ENCODE measurements at regions not wholly inside any gene's neighbourhood (a gene's known extent, or its start where the extent isn't known, plus 50 kb on each side); places are given as distances from the start of the nearest gene placed in this dataset.
A peak's percentile ranks its signal among the peaks of the same experiment; 100 is the strongest.

DNA sequence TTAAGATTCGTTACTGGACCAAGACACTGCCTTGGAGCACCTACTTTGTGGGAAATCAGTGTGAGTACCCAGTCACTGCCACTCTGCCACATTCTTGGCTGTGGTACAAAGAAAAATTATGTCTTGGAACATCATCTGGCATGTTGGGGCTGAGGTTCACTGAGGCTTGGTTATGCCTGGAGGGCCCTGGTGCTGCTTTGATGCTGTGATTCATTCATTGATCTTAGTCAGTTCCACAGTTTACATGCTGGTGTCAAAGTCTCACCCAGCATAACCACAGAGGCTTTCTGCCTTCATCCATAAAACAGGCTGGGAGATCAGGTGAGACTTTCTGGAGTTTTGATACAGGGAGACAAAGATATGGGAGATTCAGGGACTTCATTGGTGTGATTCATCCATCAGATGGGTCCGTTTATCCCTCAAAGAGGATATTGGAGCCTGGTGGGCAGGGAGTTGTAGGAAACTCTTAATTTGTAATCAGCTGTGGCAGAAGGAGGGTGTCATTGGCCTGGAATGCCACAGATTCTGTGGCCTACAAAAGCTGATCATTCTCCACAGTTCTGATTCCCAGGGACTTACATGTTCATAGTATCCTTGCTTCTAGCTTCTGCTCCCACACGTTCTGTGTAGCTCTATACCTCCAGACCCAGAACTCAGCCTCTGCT is 322.5 kb downstream of the PMP22 start:
- intact Hi-C loops (cut with micrococcal nuclease) = no loop called here
- Histone ChIP-seq H2AFZ (ENCODE audit: insufficient read depth, low read depth, low read length, poor library complexity, severe bottlenecking) (no peak overlapping the region), H3K36me3 (replicated peaks in 1 of 2; ENCODE audit: control insufficient read depth in 1 of 2, insufficient read depth in 2 of 2, low read length in 2 of 2) (no peaks in the 10 kb centered on the region), H3K27me3 (ENCODE audit: control insufficient read depth in 2 of 2, insufficient read depth in 2 of 2, low read length in 2 of 2) (no peaks in the 10 kb centered on the region), H3K4me2 (replicated peaks; ENCODE audit: extremely low read depth, low read length, poor library complexity, severe bottlenecking) (no peak overlapping the region), H4K20me1 (ENCODE audit: insufficient read depth, low read length) (no peaks in the 10 kb centered on the region), H3K27ac (ENCODE audit: low read depth in 1 of 2, low read length in 2 of 2) (no peak overlapping the region), H3K4me1 (ENCODE audit: control insufficient read depth in 1 of 2, insufficient read depth in 2 of 2, low read length in 2 of 2) (no peaks in the 10 kb centered on the region), H3K9ac (ENCODE audit: insufficient read depth, low read length, poor library complexity, severe bottlenecking) (no peak overlapping the region), H3K4me3 (replicated peaks in 1 of 3; ENCODE audit: low read depth in 2 of 3, low read length in 3 of 3) (no peak overlapping the region), H3K79me2 (ENCODE audit: insufficient read depth, low read length) (no peaks in the 10 kb centered on the region), H3K9me3 (replicated peaks in 1 of 2; ENCODE audit: control insufficient read depth in 1 of 2, insufficient read depth in 1 of 2, low read length in 2 of 2) (no peaks in the 10 kb centered on the region)
- Mint-ChIP-seq H3K27me3 (ENCODE audit: low read depth in 3 of 3) (peaks cover 0 to 8% (median 7%) of the 10 kb centered on the region in 3 donors), H3K9me3 (peaks cover 0 to 5% (median 0%) of the 10 kb centered on the region in 7 donors), H3K36me3 (no peaks in the 10 kb centered on the region), H3K4me1 (no peaks in the 10 kb centered on the region), H3K4me3 (no peak overlapping the region), H3K27ac (no peak overlapping the region)
- 84% methylated on average over 2 of the region's 3 CpGs for WGBS (ENCODE audit: insufficient coverage)
- no peak for DNase-seq
- TF ChIP-seq, protein P1, sequence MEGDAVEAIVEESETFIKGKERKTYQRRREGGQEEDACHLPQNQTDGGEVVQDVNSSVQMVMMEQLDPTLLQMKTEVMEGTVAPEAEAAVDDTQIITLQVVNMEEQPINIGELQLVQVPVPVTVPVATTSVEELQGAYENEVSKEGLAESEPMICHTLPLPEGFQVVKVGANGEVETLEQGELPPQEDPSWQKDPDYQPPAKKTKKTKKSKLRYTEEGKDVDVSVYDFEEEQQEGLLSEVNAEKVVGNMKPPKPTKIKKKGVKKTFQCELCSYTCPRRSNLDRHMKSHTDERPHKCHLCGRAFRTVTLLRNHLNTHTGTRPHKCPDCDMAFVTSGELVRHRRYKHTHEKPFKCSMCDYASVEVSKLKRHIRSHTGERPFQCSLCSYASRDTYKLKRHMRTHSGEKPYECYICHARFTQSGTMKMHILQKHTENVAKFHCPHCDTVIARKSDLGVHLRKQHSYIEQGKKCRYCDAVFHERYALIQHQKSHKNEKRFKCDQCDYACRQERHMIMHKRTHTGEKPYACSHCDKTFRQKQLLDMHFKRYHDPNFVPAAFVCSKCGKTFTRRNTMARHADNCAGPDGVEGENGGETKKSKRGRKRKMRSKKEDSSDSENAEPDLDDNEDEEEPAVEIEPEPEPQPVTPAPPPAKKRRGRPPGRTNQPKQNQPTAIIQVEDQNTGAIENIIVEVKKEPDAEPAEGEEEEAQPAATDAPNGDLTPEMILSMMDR (IDR thresholded peaks at IDR 0.05) = no peak

DNA sequence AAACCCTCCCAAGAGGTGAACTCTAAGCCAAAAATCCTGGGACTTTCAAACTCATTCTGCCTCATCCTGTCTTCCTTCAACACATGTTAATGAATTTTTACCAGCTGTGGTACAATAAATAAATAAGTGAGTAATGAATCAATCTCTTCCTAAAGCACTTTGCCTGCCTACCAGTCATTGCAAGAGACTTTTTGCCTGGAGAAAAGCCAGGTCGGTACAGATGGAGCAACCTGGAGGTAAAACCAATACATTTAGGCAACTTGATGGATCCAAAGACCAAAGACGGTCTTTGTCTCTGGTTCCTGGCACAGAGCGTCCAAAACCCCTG is 324.2 kb downstream of the PMP22 start:
- Histone ChIP-seq H3K4me2 (replicated peaks; ENCODE audit: extremely low read depth, low read length, poor library complexity, severe bottlenecking) (no peak overlapping the region), H2AFZ (ENCODE audit: insufficient read depth, low read depth, low read length, poor library complexity, severe bottlenecking) (no peak overlapping the region), H3K4me1 (ENCODE audit: control insufficient read depth in 1 of 2, insufficient read depth in 2 of 2, low read length in 2 of 2) (no peaks in the 10 kb centered on the region), H3K27me3 (ENCODE audit: control insufficient read depth in 2 of 2, insufficient read depth in 2 of 2, low read length in 2 of 2) (peaks cover 0 to 2% of the 10 kb centered on the region in 2 donors), H4K20me1 (ENCODE audit: insufficient read depth, low read length) (no peaks in the 10 kb centered on the region), H3K79me2 (ENCODE audit: insufficient read depth, low read length) (no peaks in the 10 kb centered on the region), H3K36me3 (replicated peaks in 1 of 2; ENCODE audit: control insufficient read depth in 1 of 2, insufficient read depth in 2 of 2, low read length in 2 of 2) (no peaks in the 10 kb centered on the region), H3K27ac (ENCODE audit: low read depth in 1 of 2, low read length in 2 of 2) (no peak overlapping the region), H3K4me3 (replicated peaks in 1 of 3; ENCODE audit: low read depth in 2 of 3, low read length in 3 of 3) (no peak overlapping the region), H3K9ac (ENCODE audit: insufficient read depth, low read length, poor library complexity, severe bottlenecking) (no peak overlapping the region), H3K9me3 (replicated peaks in 1 of 2; ENCODE audit: control insufficient read depth in 1 of 2, insufficient read depth in 1 of 2, low read length in 2 of 2) (no peaks in the 10 kb centered on the region)
- no CpG with 5 or more reads among the region's 3 CpGs for WGBS (ENCODE audit: insufficient coverage)
- TF ChIP-seq, protein P1 (IDR thresholded peaks at IDR 0.05) = no peak
- no peaks in the 10 kb centered on the region for H3K4me1 Mint-ChIP-seq
- no peak for DNase-seq
- no peak overlapping the region for H3K4me3 Mint-ChIP-seq
- peaks cover 0 to 9% (median 7%) of the 10 kb centered on the region in 3 donors for H3K27me3 Mint-ChIP-seq (ENCODE audit: low read depth in 3 of 3)
- intact Hi-C loops (cut with micrococcal nuclease) = no loop called here
- H3K27ac Mint-ChIP-seq = peak overlapping the region in 1 of 7 donors; percentile 57
- H3K9me3 Mint-ChIP-seq = peaks cover 0 to 4% (median 0%) of the 10 kb centered on the region in 7 donors
- H3K36me3 Mint-ChIP-seq = no peaks in the 10 kb centered on the region
